GM21367 (cell line): ENCODE measurements at regions not wholly inside any gene's neighbourhood (a gene's known extent, or its start where the extent isn't known, plus 50 kb on each side); places are given as distances from the start of the nearest gene placed in this dataset.
"Not testable (repeated sequence)": the region's sequence is repeated elsewhere in the genome, so short reads cannot be mapped to it uniquely, and the experiment has no call there.

Experiments used
- ATAC-seq: cut with Tn5 transposase; IDR thresholded peaks from one replicate; pipeline ENCODE4 v1.9.1; 2021; ENCODE audit not compliant: unreplicated experiment

DNA sequence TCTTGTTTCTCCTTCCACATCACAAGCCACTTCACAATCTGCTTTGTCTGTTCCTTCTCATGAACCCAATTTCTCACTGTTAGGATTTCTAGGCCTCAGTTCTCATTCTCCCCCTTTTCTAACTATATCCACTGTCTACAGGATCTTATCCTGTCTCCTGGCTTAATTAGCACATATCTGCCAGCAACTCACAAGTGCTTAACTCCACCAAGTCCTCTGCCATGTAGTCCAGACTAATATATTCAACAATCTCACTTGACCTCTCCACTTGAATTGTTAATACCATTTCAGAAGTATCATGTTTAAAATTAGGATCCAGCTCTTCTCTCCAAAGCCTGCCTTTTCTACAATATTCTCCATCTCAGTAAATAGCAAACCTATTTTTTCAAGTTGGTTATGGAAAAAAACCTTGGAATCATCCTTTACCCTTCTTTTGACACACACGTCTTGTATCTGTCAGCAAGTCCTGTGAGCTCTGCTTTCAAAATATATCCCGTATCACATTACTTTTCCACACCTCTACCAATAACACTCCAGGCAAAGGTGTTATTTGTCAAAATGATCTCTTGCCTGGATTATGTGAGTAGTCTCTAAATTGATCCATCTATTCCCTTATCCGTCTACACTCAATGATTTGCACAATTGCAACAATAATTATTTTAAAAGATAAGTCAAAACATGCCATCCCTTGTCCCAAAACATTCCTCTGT is 127.2 kb upstream of the SLIT2 start:
- no peak for ATAC-seq

DNA sequence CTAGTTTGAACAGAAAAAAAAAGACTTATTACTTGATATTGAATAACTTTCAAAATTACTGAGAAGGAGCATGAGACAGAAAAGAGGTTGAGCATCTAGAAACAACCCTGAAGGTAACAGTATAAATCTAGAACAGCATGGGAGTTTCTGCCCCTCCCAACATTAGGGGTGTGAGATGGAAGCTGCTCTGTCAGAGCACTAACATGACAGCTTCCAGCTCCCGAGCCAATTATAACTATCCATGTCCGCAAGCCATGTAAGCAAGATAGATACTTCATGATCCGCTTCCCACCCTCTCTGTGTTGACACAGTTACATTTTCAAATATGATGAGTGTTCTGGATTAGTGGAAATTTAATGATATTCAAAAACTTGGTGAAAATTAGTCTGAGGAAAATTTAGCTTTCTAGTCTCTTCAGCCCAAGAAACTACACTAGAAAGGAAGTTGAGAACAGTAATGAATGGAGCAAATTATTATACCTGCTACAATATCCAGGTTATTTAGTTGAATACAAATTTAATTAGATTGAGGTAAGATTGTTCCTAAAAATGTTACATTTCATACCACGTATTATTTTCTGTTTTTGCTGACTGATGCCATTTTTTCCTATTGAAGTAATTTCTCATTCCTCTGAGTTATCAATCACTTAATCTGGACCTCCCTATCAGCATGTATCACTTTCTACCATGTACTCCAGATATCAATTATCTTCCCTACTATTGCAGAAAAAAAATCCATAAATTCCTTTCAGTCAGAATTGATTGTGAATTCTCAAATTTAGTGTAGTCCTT is 129.3 kb upstream of the SLIT2 start:
- no peak for ATAC-seq

DNA sequence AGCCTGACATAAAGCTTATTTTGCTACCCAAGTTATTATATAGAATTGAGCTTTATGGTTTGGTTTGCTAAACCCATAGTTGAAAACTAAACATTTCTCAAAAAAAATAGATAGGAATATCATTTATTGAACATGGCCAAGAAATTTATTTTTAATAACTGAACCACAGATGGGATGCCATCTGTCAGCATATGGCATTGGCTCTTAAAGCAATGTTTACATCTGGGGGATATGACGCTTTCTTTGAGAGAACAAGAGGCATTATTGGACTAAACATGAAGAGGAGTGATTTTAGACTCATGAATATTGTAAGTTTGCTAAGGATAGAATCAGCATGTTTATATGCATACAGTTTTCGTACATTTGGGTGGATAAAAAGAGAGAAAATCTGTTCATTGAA is 132.6 kb upstream of the SLIT2 start:
- no peak for ATAC-seq

DNA sequence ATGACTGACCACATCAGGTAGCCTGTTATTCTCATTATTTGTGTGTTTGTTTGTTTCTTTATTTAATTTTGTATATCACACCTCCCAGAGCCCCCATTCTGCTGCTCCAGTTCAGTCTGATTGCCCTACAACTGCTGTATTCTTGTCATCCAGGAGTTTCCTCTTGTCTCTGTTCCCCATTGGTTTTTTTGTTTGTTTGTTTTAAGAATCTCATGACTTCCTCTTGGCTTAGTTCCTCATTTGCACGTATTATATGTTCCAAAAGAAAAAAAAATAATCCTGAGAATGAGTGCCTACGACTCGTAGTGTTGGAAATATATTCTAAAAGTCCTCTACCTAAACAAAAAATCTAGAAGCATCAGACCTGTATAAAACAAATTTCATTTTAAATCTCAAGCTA is 142.3 kb upstream of the SLIT2 start:
- ATAC-seq = no peak

DNA sequence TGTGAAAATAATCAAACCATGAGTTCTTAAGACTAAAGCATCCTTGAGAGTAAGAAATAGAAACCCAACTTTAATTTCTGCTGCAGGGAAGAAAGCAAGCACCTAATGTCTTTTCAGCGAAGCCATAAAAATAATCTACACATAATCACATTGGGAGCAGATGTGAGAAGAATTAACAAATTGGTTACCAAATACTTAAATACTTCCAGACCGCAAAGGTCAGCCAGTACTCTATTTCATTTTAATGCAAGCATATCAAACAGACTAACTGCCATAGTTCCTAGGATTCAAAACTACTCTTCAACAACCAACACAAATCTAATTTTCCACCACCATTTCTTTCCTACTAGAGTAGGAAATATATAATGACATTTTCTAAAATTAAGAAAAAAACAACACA is 144.8 kb upstream of the SLIT2 start:
- ATAC-seq = no peak

DNA sequence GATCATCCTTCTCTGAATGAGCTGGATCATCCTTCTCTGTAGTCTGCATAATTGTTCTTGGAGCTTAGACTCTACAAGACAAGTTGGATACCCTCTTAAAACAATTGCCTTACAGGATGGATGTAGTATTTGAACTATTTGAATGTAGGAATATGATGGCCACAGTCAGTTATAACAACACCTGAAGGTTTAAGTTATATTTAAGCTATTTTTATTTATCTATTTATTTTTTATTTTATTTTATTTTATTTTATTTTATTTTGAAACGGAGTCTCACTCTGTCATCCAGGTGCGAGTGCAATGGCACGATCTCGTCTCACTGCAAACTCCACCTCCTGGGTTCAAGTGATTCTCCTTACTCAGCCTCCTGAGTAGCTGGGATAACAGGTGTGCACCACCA is 149.9 kb upstream of the SLIT2 start:
- ATAC-seq = no peak

DNA sequence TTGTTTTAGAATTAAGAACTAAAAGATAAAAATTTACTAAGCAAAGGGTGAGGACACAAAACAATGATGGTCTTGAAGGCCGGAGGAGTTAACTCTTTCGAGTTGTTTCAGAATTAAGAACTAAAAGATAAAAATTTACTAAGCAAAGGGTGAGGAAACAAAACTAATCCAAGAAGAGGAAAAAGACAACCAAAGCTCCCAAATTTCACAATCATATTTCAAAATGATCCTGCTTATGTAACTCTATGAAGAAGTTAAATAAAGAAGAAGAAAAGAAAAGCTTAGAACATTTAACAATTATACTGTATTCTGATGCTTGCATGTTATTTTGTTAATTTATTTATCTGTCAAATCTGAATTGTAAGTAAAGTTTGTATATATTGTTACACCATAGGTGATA is 154.8 kb upstream of the SLIT2 start:
- ATAC-seq = no peak

DNA sequence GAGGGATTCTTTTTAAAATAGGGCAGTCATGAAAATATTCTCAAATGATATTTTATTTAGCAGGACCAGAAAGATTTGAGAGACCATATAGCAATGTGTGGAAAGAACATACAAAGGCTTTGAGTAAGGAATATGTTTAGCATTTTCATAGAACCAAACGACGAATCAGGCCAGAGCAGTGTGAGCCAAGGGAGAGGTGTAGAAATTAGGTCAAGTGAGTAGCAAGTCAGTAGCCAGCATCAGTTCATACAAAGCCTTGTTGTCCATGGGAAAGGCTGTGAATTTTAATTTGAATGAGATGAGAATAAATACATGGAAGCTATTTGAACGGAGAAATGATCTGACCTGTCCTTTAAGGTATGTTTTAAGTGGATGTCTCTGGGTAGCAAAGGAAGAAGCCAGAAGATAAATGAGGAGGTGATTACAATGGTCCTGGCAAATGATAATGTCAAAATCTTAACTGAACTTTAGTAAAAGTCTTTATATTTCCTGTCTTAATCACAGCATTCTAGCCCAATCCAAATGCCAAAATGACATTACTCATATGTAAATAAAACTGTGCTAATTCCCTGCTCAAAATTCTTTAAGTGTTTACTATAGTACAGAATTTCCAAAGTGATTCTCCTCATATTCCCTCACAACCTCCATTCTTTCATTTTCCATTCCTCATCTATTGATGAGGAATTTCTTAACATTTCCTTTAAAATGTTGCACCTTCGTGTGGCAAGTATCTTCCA is 155.7 kb upstream of the SLIT2 start:
- ATAC-seq = no peak

DNA sequence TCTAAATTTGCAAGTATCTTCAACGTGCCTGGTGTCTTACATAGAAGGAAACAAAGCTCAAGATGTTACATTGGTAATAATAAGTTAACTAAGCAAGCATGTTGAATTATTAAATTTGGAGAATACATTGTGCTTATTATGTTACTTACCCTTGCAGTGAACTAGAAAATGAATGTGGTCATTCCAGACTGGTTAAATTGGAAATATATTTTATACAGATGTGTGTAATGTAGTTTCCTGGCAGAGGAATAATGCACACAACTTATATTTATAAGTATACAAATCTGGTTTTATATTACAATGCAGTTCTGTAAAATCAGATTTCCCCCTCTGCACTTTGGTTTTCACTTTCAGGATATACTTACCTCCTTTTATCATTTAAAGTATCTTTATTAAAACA is 159.9 kb upstream of the SLIT2 start:
- no peak for ATAC-seq

DNA sequence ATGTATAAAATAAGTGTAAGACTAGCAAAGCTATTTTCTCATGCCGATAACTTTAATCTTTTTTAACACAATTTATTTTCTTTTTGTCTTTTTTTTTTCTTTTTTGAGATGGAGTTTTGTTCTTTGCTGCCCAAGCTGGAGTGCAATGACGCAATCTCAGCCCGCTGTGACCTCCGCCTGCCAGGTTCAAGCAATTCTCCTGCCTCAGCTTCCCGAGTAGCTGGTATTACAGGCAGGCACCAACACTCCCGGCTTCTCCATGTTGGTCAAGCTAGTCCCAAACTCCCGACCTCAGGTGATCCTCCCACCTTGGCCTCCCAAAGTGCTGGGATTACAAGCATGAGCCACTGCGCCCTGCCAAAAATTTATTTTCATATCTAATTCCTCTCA is 164.2 kb upstream of the SLIT2 start:
- no peak for ATAC-seq

DNA sequence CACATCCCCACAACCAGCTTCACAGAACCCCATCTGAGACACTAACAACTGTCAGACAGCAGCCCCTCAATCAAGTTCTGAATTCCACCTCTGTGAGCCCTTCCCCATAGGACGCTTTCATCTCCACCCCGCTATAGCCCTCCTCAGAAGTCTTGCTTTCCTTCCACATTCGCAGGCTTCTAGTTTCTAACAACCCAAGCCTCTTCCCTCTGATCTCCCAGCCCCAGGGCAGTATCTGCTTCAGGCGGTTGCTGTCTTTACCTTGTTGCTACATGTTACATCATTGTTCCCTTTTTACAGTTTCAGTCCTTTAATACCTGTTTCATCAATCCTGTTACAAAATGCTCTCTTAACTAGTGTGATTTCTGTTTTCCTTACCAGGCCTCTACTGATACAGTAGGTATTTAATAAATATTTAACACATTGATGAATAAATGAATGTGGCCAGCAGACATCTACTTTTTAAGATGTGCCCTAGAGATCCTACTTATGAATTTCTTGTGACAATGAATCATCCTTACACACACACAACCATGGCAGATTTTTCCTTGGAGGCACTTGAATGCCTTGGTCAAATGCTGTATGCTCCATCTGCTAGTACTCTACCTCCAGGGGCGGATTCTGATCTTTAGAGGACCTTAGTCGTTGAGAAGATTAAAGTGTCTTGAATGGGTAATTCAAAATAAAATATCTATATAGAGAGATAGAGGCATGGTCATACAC is 164.7 kb upstream of the SLIT2 start:
- ATAC-seq = no peak

DNA sequence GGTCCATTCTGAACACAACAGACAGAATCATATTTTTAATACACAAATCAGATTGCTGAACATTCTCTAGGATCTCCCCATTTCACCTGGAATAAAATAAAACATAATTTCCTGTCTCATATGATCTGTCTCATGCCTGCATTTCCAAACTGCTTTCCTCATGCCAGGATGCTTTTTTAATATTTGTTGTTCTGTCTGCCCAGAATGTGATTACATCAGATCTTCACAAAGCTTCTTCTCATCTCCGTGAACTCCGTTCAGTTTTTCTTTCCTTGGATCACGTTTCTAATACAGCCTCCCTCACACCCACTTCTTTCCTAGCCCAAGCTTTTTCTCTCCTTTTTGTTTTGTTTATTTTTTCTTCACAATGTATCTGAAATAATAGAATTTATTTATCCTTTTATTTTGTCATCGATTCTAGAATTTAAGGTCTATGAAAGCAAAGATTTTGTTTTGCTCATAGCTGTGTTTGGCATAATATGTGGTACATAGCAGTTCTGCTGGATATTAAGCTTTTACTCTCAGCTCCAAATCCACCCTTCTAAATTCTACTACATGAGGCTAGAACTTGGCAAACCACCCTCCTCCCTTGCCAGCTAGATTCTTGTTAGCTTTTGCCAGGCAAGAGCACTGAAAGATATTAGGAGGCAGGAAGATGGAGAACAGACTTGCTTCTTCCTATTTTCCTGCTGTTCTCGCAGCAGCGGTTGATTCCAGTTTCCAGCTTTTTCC is 165.5 kb upstream of the SLIT2 start:
- ATAC-seq = no peak

DNA sequence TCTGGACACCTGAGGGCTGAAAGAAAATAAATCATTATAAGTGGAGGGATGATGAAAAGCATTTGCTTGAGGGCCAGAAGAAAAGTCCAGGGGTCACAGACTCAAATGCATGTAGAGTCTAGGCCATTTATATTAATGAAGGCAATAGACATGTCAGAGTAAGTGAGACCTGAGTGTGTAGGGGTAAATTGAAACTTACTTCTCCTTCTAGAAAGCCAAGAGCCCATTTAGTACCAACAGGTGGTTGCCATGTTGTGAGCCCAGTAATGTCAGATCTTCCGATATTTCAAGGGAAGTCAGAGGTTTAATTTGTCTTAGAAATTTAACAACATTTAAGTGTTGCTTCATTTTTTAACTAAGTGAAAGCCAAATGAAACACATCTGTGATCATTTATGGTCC is 166.1 kb upstream of the SLIT2 start:
- no peak for ATAC-seq

DNA sequence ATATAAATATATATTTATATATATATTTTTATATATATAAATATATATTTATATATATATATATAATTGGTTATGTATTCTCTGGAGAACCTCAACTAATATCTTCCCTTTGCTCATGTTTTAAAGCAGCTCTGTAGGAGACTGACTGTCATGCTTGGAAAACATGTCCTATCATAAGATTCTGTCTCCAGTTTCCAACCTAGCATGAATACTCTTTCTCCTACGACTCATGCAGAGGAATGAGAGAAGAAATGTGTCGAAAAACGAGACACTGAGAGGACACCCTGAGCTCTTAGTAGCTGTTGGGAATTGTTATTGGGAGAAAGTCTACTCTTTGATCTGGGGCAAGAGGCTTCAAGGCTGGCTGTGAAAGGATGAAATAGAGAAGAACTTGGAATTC is 166.5 kb upstream of the SLIT2 start:
- ATAC-seq = no peak

DNA sequence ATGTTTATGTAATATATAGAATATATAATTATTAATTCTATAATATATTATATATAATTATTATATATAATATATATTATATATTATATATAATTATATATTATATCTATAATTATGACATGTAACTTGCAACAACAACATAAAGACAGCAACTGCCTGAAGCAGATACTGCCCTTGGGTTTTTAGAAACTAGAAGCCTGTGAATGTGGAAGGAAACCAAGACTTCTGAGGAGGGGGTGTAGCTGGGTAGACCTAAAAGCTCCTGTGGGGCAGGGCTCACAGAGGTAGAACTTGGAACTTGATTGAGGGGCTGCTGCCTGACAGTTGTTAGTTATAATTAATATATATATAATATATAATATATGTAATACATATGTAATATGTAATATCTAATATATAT is 167.2 kb upstream of the SLIT2 start:
- ATAC-seq = no peak

DNA sequence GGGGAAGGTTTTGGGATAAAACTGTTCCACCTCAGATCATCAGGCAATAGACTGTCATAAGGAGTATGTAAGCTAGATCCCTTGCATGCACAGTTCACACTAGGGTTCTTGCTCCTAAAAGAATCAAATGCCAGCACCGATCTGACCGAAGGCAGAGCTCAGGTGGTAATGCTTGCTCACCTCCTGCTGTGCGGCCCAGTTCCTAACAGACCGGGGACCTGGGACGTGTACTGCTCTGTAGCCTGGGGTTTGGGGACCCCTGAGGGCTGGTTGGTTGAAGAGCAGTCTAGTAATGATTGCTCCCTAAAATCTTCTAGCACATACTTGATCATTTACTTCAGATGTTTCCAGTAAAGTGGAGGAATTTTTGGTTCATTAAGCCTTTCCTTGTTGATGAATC is 173.1 kb upstream of the SLIT2 start:
- ATAC-seq = no peak

DNA sequence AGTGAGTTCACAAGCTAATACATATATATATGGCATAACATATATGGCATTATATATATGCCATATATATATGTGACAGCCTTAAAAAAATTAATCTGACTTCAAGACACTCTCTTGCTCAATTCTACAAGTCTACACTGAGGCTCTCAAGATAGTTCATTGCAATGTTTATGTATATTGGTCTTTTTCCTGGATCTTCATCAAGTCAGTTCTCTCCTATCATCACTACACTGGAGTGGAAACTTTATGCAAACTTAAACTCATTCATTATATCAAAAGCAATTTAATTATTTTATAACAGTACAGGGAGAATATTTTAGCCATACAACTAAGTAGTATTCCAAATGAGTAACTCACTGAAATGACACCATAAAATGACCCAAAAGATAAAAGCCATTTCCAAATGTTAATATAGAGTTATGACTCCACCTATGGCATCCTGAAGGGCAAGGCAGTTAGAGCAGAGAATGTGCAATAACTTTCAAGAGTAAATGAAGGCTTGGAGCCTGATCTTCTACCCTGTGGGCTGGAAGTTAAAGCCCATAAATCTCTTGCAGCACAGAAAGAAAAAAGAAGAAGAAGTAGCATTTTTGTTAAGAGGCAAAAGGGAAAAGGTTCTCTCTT is 176.3 kb upstream of the SLIT2 start:
- no peak for ATAC-seq

DNA sequence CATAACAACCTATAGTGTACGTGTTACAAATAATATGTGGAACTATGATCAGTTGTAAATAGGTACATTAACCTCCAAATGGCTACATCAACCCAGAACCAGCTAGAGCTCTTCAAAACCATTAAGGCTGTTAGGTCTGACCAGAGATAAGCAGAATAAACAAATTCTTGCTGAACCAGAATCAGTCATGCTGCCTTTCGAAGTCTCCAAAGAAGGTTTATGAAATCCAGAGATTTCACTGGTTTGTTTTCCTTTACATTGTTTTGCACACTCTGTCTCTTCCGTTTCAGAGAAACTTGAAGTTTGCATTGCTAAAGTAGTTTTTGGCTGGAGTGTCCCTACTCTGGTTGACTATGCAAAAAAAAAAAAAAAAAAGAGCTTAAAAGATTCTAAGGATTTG is 177.3 kb upstream of the SLIT2 start:
- no peak for ATAC-seq

DNA sequence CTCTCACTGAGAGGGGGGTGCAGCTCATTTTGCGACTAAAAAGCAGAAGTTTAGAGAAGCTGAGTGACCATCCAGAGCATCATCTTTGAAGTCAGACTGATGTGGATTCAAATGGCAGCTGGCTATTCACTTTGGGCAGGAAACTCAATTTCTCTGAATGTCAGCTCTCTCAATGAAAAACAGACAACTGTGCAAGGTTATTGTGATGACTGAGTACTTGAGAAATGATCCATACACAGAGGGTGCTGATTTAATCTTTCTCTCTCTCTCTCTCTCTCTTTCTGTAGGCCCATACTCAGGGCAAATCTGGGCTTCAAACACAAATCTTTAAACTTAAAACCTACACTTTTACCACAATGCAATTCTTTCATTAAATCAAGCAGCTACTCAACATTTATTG is 185.8 kb upstream of the SLIT2 start:
- ATAC-seq = no peak

DNA sequence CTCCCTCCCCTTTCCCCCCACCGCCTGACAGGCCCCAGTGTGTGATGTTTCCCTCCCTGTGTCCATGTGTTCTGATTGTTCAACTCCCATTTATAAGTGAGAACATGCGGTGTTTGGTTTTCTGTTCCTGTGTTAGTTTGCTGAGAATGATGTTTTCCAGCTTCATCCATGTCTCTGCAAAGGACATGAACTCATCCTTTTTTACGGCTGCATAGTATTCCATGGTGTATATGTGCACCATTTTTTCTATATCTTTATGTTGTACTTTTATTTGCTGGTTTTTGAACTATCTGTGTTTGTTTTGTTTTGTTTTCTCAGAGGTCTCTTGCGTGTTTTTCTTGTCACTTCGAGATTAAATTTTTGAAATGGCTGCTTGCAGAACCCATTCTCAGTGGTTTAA is 188.8 kb upstream of the SLIT2 start:
- not testable (repeated sequence) for ATAC-seq
